Stimulated activated CD8-positive, alpha-beta memory T cell treated with anti-CD3 and anti-CD28 coated beads, Interleukin-12 subunit alpha, Interleukin-12 subunit beta, amount 100 ng/mL, for 1 hour (primary cell): ENCODE measurements at regions not wholly inside any gene's neighbourhood (a gene's known extent, or its start where the extent isn't known, plus 50 kb on each side); places are given as distances from the start of the nearest gene placed in this dataset.

Source experiments
- DNase-seq: peaks from one replicate; pipeline ENCODE4 v3.0.0-alpha.2; 2020; ENCODE audit warnings: low read depth

- no peak for DNase-seq
Observed at GRCh38 chr10:4109469-4109868, 324.5 kb upstream of the KLF6 start.

- no peak for DNase-seq
Observed at GRCh38 chr10:4108693-4109092, 323.7 kb upstream of the KLF6 start.

GRCh38 chr10:4107285-4107851 lies 322.4 kb upstream of the KLF6 start:
- no peak for DNase-seq

- DNase-seq, result no peak
Observed at GRCh38 chr10:4103603-4104002, 318.6 kb upstream of the KLF6 start.

- DNase-seq, result no peak
Observed at GRCh38 chr10:4102802-4103344, 317.9 kb upstream of the KLF6 start.

GRCh38 chr10:4101918-4102654 lies 317.1 kb upstream of the KLF6 start:
- DNase-seq, result no peak

GRCh38 chr10:4100380-4100779 lies 315.4 kb upstream of the KLF6 start:
- no peak for DNase-seq

- no peak for DNase-seq
Observed at GRCh38 chr10:4099202-4099601, 314.2 kb upstream of the KLF6 start.

- no peak for DNase-seq
Observed at GRCh38 chr10:4095166-4095917, 310.3 kb upstream of the KLF6 start.

GRCh38 chr10:4094751-4095150 lies 309.7 kb upstream of the KLF6 start:
- no peak for DNase-seq

- DNase-seq, result no peak
Observed at GRCh38 chr10:4093438-4093837, 308.4 kb upstream of the KLF6 start.

GRCh38 chr10:4088354-4089066 lies 303.5 kb upstream of the KLF6 start:
- no peak for DNase-seq

GRCh38 chr10:4086131-4086898 lies 301.3 kb upstream of the KLF6 start:
- no peak for DNase-seq

GRCh38 chr10:4083509-4084003 lies 298.5 kb upstream of the KLF6 start:
- no peak for DNase-seq

GRCh38 chr10:4082861-4083260 lies 297.9 kb upstream of the KLF6 start:
- DNase-seq, result no peak

- DNase-seq, result no peak
Observed at GRCh38 chr10:4081685-4082111, 296.7 kb upstream of the KLF6 start.

GRCh38 chr10:4080225-4080805 lies 295.3 kb upstream of the KLF6 start:
- DNase-seq, result no peak

- no peak for DNase-seq
Observed at GRCh38 chr10:4079803-4080202, 294.8 kb upstream of the KLF6 start.

GRCh38 chr10:4077804-4078203 lies 292.8 kb upstream of the KLF6 start:
- no peak for DNase-seq

GRCh38 chr10:4076983-4077382 lies 292.0 kb upstream of the KLF6 start:
- no peak for DNase-seq

- no peak for DNase-seq
Observed at GRCh38 chr10:4075443-4075842, 290.4 kb upstream of the KLF6 start.
